Esophagus (tissue), 2 donors: ENCODE measurements at regions not wholly inside any gene's neighbourhood (a gene's known extent, or its start where the extent isn't known, plus 50 kb on each side); places are given as distances from the start of the nearest gene placed in this dataset.
A peak's percentile ranks its signal among the peaks of the same experiment; 100 is the strongest.
"Not testable (repeated sequence)": the region's sequence is repeated elsewhere in the genome, so short reads cannot be mapped to it uniquely, and the experiment has no call there.

ENCODE experiments used
- H3K27ac ChIP-seq, 2 donors: one replicate each; pipeline ENCODE4 v1.5.1; 2013; ENCODE audit warnings: low read depth in 2 of 2, mild to moderate bottlenecking in 2 of 2, inconsistent platforms in 1 of 2, low read length in 1 of 2, moderate library complexity in 1 of 2
- H3K27me3 ChIP-seq, 2 donors: one replicate each; pipeline ENCODE4 v1.6.1; 2013; ENCODE audit warnings: low read length in 2 of 2, control low read depth in 1 of 2, mild to moderate bottlenecking in 1 of 2; ENCODE audit not compliant: insufficient read depth in 2 of 2, control insufficient read depth in 1 of 2
- H3K36me3 ChIP-seq, 2 donors: one replicate each; pipeline ENCODE4 v1.6.1; 2013; ENCODE audit warnings: low read length in 1 of 2; ENCODE audit not compliant: control insufficient read depth in 2 of 2, insufficient read depth in 2 of 2
- H3K4me1 ChIP-seq, 2 donors: one replicate each; pipeline ENCODE4 v1.6.1; 2013; ENCODE audit warnings: low read length in 1 of 2; ENCODE audit not compliant: control insufficient read depth in 2 of 2, insufficient read depth in 2 of 2
- H3K4me3 ChIP-seq, 2 donors: one replicate each; pipeline ENCODE4 v1.5.1; 2013; ENCODE audit warnings: low read length in 2 of 2, mild to moderate bottlenecking in 2 of 2, low read depth in 1 of 2, moderate library complexity in 1 of 2
- H3K9me3 ChIP-seq, 2 donors: one replicate each; pipeline ENCODE4 v1.6.1; 2013; ENCODE audit warnings: mild to moderate bottlenecking in 2 of 2, low read depth in 1 of 2, low read length in 1 of 2, moderate library complexity in 1 of 2; ENCODE audit not compliant: control insufficient read depth in 2 of 2, insufficient read depth in 1 of 2
- WGBS, 2 donors: extraction: QIAGEN DNeasy Blood & Tissue Kit; methylation state at CpG; one replicate each; pipeline ENCODE4 v1.1.7; 2013; 5-methylcytosine and 5-hydroxymethylcytosine counted together
- donor health status: healthy with polysubstance abuse.
- donor health status: Bipolar disorder and iron deficiency.

DNA sequence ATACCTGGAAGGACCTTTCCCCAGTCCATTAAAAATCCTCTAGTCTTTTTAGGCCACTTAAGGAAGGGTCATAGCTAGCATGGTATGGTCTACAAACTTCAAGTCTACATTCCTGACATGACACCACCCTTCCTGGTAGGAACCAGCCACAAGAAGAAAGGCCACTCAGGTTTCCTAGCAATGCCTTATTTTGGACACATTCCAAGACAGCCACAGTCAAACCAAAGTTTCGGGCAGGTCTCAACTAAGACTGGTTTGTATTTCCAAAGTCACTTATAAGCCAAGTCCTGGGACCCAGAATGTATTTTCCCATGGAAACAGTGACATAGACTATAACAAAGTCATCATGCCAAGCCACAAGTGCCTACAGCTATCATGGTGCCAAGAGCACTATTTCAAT lies 50.6 kb upstream of the SLC44A3 start:
- Histone ChIP-seq H3K9me3 (no peaks in the 10 kb centered on the region), H3K36me3 (no peaks in the 10 kb centered on the region), H3K27ac (no peak overlapping the region), H3K27me3 (no peaks in the 10 kb centered on the region), H3K4me1 (no peaks in the 10 kb centered on the region), H3K4me3 (no peak overlapping the region)
- WGBS, 2 donors = 0% methylated on average over 1 of the region's 1 CpG

- Histone ChIP-seq H3K36me3 (no peaks in the 10 kb centered on the region), H3K4me1 (no peaks in the 10 kb centered on the region), H3K27me3 (no peaks in the 10 kb centered on the region), H3K4me3 (no peak overlapping the region), H3K9me3 (no peaks in the 10 kb centered on the region), H3K27ac (no peak overlapping the region)
- 77 to 78% methylated on average over 4 of the region's 4 CpGs for whole genome bisulfite sequencing, 2 donors
Measured at GRCh38 chr1:94768036-94768435, 52.1 kb upstream of the SLC44A3 start.

DNA sequence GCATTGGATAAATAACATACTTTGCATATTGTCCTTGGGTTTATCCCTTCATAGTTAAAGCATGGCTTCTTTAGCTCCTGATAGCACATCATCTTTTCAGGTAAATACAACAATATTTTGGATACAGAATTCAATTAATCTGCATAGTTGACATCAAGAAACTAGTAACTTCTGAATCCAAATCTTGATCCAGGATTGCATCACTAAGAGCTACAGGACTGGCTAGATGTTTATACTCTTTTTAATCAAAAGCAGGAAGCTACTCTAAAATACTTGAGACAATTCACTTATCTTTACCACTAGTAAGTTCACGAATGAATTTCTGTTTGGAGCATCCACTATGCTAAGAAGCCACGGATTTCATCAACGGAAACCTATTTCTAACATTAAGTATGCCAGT lies 54.2 kb upstream of the SLC44A3 start:
- no peak overlapping the region for H3K4me3 ChIP-seq
- no peaks in the 10 kb centered on the region for H3K9me3 ChIP-seq
- H3K4me1 ChIP-seq = no peaks in the 10 kb centered on the region
- no peaks in the 10 kb centered on the region for H3K36me3 ChIP-seq
- no peak overlapping the region for H3K27ac ChIP-seq
- H3K27me3 ChIP-seq = no peaks in the 10 kb centered on the region
- 90% methylated on average over 3 of the region's 3 CpGs for WGBS, 2 donors

- H3K4me1 ChIP-seq = no peaks in the 10 kb centered on the region
- no peak overlapping the region for H3K27ac ChIP-seq
- no peak overlapping the region for H3K4me3 ChIP-seq
- no peaks in the 10 kb centered on the region for H3K9me3 ChIP-seq
- no peaks in the 10 kb centered on the region for H3K36me3 ChIP-seq
- H3K27me3 ChIP-seq = no peaks in the 10 kb centered on the region
Measured at GRCh38 chr1:94759188-94759587, 61.0 kb upstream of the SLC44A3 start.

GRCh38 chr1:94757931-94758330 lies 62.2 kb upstream of the SLC44A3 start:
- H3K27me3 ChIP-seq = no peaks in the 10 kb centered on the region
- no peak overlapping the region for H3K4me3 ChIP-seq
- H3K36me3 ChIP-seq = no peaks in the 10 kb centered on the region
- H3K27ac ChIP-seq = no peak overlapping the region
- H3K9me3 ChIP-seq = no peaks in the 10 kb centered on the region
- no peaks in the 10 kb centered on the region for H3K4me1 ChIP-seq
- 61 to 62% methylated on average over 7 of the region's 7 CpGs for WGBS, 2 donors

- Histone ChIP-seq H3K9me3 (no peaks in the 10 kb centered on the region), H3K27me3 (no peaks in the 10 kb centered on the region), H3K36me3 (no peaks in the 10 kb centered on the region), H3K4me3 (no peak overlapping the region), H3K27ac (no peak overlapping the region), H3K4me1 (no peaks in the 10 kb centered on the region)
- 55 to 63% methylated on average over 7 of the region's 7 CpGs for WGBS, 2 donors
Measured at GRCh38 chr1:94755675-94756074, 64.5 kb upstream of the SLC44A3 start.

GRCh38 chr1:94755016-94755415 lies 65.1 kb upstream of the SLC44A3 start:
- not testable (repeated sequence) for H3K27me3 ChIP-seq, H3K27ac ChIP-seq, H3K9me3 ChIP-seq, H3K4me1 ChIP-seq, H3K4me3 ChIP-seq, H3K36me3 ChIP-seq
- 86 to 88% methylated on average over 3 of the region's 3 CpGs for WGBS, 2 donors

- Histone ChIP-seq H3K4me1 (no peaks in the 10 kb centered on the region), H3K27me3 (no peaks in the 10 kb centered on the region), H3K36me3 (no peaks in the 10 kb centered on the region), H3K4me3 (no peak overlapping the region), H3K27ac (no peak overlapping the region), H3K9me3 (peaks cover 0 to under 1% of the 10 kb centered on the region in 2 donors)
- WGBS, 2 donors = 70 to 81% methylated on average over 4 of the region's 4 CpGs
Measured at GRCh38 chr1:94754570-94754969, 65.6 kb upstream of the SLC44A3 start.

GRCh38 chr1:94754095-94754494 lies 66.1 kb upstream of the SLC44A3 start:
- Histone ChIP-seq H3K4me1 (no peaks in the 10 kb centered on the region), H3K27me3 (no peaks in the 10 kb centered on the region), H3K9me3 (peaks cover 0 to 2% of the 10 kb centered on the region in 2 donors), H3K27ac (no peak overlapping the region), H3K36me3 (no peaks in the 10 kb centered on the region), H3K4me3 (no peak overlapping the region)
- 78 to 79% methylated on average over 2 of the region's 2 CpGs for WGBS, 2 donors

DNA sequence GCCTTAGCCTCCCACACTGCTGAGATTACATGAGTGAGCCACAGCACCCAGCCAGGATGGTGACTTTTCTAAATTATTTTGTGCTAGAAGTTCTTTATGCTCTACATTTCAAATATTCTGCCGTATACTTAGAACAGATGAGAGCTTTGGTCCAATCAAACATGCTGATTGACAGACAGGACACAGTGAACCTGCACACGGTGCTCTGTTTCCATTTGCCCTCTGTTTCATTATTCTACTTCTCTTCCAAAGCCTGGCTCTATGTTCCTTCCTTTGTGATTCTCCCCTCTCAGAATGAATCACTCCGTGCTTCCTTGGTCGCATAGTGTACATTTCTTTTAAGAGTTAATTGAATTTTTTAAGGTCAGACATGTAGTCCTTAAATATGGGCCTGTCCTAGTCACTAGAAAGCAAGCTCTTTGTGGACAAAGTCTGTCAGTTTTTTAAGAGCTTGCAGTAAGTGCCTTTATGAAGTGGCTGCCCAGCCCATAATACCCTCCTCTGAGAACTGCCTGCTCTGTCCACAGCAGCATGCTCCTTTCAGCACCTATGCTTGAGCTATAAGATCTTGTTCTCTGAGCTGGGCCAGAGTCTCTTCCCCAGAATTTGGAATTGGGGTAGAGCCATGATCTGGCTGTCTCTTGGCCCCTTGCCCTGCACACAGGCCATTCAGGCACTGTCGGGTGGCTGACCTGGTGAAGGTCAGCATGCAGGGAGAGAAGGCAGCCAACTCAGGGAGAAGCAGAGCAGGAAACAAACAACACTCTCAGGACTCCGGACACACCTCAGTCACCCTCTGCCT lies 66.8 kb upstream of the SLC44A3 start:
- Histone ChIP-seq H3K9me3 (peaks cover 0 to 2% of the 10 kb centered on the region in 2 donors), H3K4me3 (no peak overlapping the region), H3K27ac (peak overlapping the region in 1 of 2 donors; percentile 0), H3K4me1 (no peaks in the 10 kb centered on the region), H3K27me3 (no peaks in the 10 kb centered on the region), H3K36me3 (no peaks in the 10 kb centered on the region)
- WGBS, 2 donors = 54 to 70% methylated on average over 6 of the region's 6 CpGs
